EL (cell line): ENCODE measurements at regions not wholly inside any gene's neighbourhood (a gene's known extent, or its start where the extent isn't known, plus 50 kb on each side); places are given as distances from the start of the nearest gene placed in this dataset.
A peak's percentile ranks its signal among the peaks of the same experiment; 100 is the strongest.

Experiments used
- DNase-seq: peaks from one replicate; pipeline ENCODE4 v3.0.0-alpha.2; 2016

GRCh38 chr22:27378311-27378800, 423.2 kb downstream of the MN1 start:
- DNase-seq = no peak

- no peak for DNase-seq
Measured at GRCh38 chr22:27378995-27379394, 422.6 kb downstream of the MN1 start.

GRCh38 chr22:27380855-27381254, 420.7 kb downstream of the MN1 start:
- no peak for DNase-seq

- DNase-seq = no peak
Measured at GRCh38 chr22:27381552-27381951, 420.0 kb downstream of the MN1 start.

- DNase-seq = no peak
Measured at GRCh38 chr22:27381960-27382742, 419.4 kb downstream of the MN1 start.

- DNase-seq = no peak
Measured at GRCh38 chr22:27382947-27383346, 418.6 kb downstream of the MN1 start.

GRCh38 chr22:27383896-27384295, 417.7 kb downstream of the MN1 start:
- DNase-seq = no peak

- DNase-seq = no peak
Measured at GRCh38 chr22:27385261-27385998, 416.1 kb downstream of the MN1 start.

- no peak for DNase-seq
Measured at GRCh38 chr22:27386186-27386585, 415.4 kb downstream of the MN1 start.

- no peak for DNase-seq
Measured at GRCh38 chr22:27387561-27387960, 414.0 kb downstream of the MN1 start.

GRCh38 chr22:27388090-27388600, 413.4 kb downstream of the MN1 start:
- no peak for DNase-seq

GRCh38 chr22:27389727-27390075, 411.9 kb downstream of the MN1 start:
- DNase-seq = no peak

GRCh38 chr22:27391092-27391770, 410.3 kb downstream of the MN1 start:
- no peak for DNase-seq

- DNase-seq = no peak
Measured at GRCh38 chr22:27393371-27393770, 408.2 kb downstream of the MN1 start.

- DNase-seq = no peak
Measured at GRCh38 chr22:27394806-27395404, 406.7 kb downstream of the MN1 start.

GRCh38 chr22:27397036-27397953, 404.3 kb downstream of the MN1 start:
- no peak for DNase-seq

GRCh38 chr22:27397954-27398342, 403.6 kb downstream of the MN1 start:
- DNase-seq = no peak

GRCh38 chr22:27399161-27399560, 402.4 kb downstream of the MN1 start:
- DNase-seq = no peak

GRCh38 chr22:27400811-27401210, 400.7 kb downstream of the MN1 start:
- DNase-seq = no peak

- peak; percentile 20 for DNase-seq
Measured at GRCh38 chr22:27401321-27401720, 400.2 kb downstream of the MN1 start.

- no peak for DNase-seq
Measured at GRCh38 chr22:27404441-27404840, 397.1 kb downstream of the MN1 start.
